ENCODE measurements at regions not wholly inside any gene's neighbourhood (a gene's known extent, or its start where the extent isn't known, plus 50 kb on each side); places are given as distances from the start of the nearest gene placed in this dataset.

DNA sequence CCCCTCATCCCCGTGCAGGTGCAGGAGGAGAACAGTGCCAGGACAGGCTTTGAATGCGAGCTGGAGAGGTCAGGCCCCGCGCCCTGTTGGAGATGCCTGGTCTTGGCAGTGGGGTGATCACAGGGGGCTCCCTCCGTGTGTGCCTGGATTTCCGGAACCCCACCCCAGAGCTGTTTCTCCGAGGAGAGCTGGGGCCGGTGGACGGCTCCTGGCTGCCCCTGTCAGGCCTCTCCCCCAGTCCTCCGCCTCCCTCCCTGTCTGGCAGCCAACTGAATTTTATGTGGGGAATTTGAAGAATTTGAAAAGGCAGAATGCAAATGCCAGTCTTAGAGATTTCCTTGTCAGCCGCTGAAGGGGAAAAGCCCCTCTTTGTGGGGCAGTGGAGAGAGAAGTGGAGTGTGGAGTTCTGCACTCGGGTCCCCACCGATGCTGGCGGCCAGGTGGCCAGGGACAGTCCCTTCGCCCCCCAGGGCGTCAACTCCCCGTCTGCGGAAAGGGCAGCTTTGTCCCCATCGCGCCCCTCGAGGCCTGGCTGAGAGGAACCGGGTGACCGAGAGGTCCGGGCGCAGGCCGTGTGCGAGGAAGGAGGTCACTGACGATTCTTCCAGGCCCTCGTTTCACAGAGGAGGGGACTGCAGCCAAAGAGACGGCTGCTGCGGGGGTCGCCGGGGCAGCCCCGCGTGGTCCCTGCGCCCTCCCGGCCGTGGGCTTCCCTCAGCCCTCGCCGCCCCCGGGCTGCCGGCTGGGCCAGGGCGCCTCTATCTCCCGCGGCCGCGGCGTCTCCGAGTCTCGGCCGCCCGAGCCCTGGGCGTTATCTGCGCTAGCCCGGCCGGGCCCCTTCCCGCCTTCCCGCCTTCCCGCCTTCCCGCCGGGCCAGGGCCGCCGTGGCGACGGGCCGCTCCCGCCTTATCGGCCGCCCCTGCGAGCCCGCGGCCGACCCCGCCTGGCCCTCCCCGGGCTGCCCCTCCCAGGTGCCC is 56.0 kb upstream of the LCTL start:
- peak overlapping the region; percentile 73 for H3K4me2 ChIP-seq (ENCODE audit: low read length)
- Mint-ChIP-seq H3K4me3 (ENCODE audit: unreplicated experiment) (peak overlapping the region; percentile 25), H3K9me3 (ENCODE audit: unreplicated experiment) (no peaks in the 10 kb centered on the region), H3K27ac (ENCODE audit: unreplicated experiment) (no peak overlapping the region), H3K36me3 (ENCODE audit: low read depth, unreplicated experiment) (no peaks in the 10 kb centered on the region), H3K4me1 (ENCODE audit: low read depth, unreplicated experiment) (peaks cover 14% of the 10 kb centered on the region), H3K27me3 (ENCODE audit: low read depth, unreplicated experiment) (peaks cover 13% of the 10 kb centered on the region)
- H3K27me3 ChIP-seq (ENCODE audit: insufficient read depth, low read length), result peaks cover 2% of the 10 kb centered on the region
- H3K9me3 ChIP-seq (ENCODE audit: insufficient read depth, low read depth, low read length), result no peaks in the 10 kb centered on the region
- H3K9ac ChIP-seq (ENCODE audit: low read length), result peak overlapping the region; percentile 47
- H4K20me1 ChIP-seq (ENCODE audit: insufficient read depth, low read length), result no peaks in the 10 kb centered on the region
- peak overlapping the region; percentile 22 for H3K4me3 ChIP-seq (ENCODE audit: insufficient read depth, low read depth, low read length)
- H3K4me1 ChIP-seq (ENCODE audit: insufficient read depth, low read length), result peaks cover 21% of the 10 kb centered on the region
- H3K27ac ChIP-seq (ENCODE audit: low read depth, low read length), result no peak overlapping the region
- FAIRE-seq, result no peak
- DNase-seq (ENCODE audit: low read depth), result no peak
- H2AFZ ChIP-seq (ENCODE audit: low read depth, low read length), result peak overlapping the region; percentile 82
- no peaks in the 10 kb centered on the region for H3K36me3 ChIP-seq (ENCODE audit: insufficient read depth, low read length)
- H3K79me2 ChIP-seq (ENCODE audit: insufficient read depth, low read length), result no peaks in the 10 kb centered on the region
- TF ChIP-seq, protein P1, sequence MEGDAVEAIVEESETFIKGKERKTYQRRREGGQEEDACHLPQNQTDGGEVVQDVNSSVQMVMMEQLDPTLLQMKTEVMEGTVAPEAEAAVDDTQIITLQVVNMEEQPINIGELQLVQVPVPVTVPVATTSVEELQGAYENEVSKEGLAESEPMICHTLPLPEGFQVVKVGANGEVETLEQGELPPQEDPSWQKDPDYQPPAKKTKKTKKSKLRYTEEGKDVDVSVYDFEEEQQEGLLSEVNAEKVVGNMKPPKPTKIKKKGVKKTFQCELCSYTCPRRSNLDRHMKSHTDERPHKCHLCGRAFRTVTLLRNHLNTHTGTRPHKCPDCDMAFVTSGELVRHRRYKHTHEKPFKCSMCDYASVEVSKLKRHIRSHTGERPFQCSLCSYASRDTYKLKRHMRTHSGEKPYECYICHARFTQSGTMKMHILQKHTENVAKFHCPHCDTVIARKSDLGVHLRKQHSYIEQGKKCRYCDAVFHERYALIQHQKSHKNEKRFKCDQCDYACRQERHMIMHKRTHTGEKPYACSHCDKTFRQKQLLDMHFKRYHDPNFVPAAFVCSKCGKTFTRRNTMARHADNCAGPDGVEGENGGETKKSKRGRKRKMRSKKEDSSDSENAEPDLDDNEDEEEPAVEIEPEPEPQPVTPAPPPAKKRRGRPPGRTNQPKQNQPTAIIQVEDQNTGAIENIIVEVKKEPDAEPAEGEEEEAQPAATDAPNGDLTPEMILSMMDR (IDR thresholded peaks at IDR 0.05; ENCODE audit: insufficient read depth, low read depth, low read length), result no peak
- TF ChIP-seq EZH2 (IDR thresholded peaks at IDR 0.05; ENCODE audit: insufficient read depth, low read length), result no peak

DNA sequence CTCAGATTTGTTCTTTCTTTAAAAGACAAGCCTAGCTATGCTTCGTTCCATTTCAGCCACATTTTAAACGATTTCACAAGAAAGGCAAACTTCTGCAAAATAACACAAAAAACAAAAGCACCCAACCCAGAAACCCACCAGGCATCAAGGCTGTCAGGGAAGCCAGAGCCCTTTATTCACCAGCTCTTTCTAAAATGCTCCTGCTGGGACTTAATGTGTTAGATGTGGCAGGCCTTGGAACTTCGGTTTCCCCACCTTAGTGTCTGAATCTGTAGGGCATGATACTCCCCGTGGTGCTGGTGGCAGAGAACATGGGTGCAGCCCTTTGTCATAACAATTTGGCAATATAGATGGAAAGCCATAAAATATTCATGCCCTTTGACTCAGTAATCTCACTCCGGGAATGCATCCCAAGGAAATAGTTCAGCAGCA is 56.8 kb upstream of the LCTL start:
- no peaks in the 10 kb centered on the region for H3K9me3 Mint-ChIP-seq (ENCODE audit: unreplicated experiment)
- no peaks in the 10 kb centered on the region for H4K20me1 ChIP-seq (ENCODE audit: insufficient read depth, low read length)
- H3K79me2 ChIP-seq (ENCODE audit: insufficient read depth, low read length), result no peaks in the 10 kb centered on the region
- TF ChIP-seq EZH2 (IDR thresholded peaks at IDR 0.05; ENCODE audit: insufficient read depth, low read length), result no peak
- TF ChIP-seq, protein P1 (IDR thresholded peaks at IDR 0.05; ENCODE audit: insufficient read depth, low read depth, low read length), result no peak
- H3K4me3 ChIP-seq (ENCODE audit: insufficient read depth, low read depth, low read length), result no peak overlapping the region
- H3K4me1 Mint-ChIP-seq (ENCODE audit: low read depth, unreplicated experiment), result peaks cover 10% of the 10 kb centered on the region
- no peak overlapping the region for H3K27ac ChIP-seq (ENCODE audit: low read depth, low read length)
- no peak overlapping the region for H3K9ac ChIP-seq (ENCODE audit: low read length)
- no peak overlapping the region for H3K27ac Mint-ChIP-seq (ENCODE audit: unreplicated experiment)
- no peak overlapping the region for H3K4me2 ChIP-seq (ENCODE audit: low read length)
- no peak overlapping the region for H2AFZ ChIP-seq (ENCODE audit: low read depth, low read length)
- H3K9me3 ChIP-seq (ENCODE audit: insufficient read depth, low read depth, low read length), result no peaks in the 10 kb centered on the region
- H3K36me3 Mint-ChIP-seq (ENCODE audit: low read depth, unreplicated experiment), result no peaks in the 10 kb centered on the region
- FAIRE-seq (no peak), DNase-seq (ENCODE audit: low read depth) (no peak)
- H3K27me3 Mint-ChIP-seq (ENCODE audit: low read depth, unreplicated experiment), result peaks cover 13% of the 10 kb centered on the region
- H3K27me3 ChIP-seq (ENCODE audit: insufficient read depth, low read length), result peaks cover 2% of the 10 kb centered on the region
- H3K4me3 Mint-ChIP-seq (ENCODE audit: unreplicated experiment), result peak overlapping the region; percentile 70
- H3K36me3 ChIP-seq (ENCODE audit: insufficient read depth, low read length), result no peaks in the 10 kb centered on the region
- peaks cover 13% of the 10 kb centered on the region for H3K4me1 ChIP-seq (ENCODE audit: insufficient read depth, low read length)

All from astrocyte (in vitro differentiated cells and primary cell).